OCI-LY3 (cell line): ENCODE measurements at regions not wholly inside any gene's neighbourhood (a gene's known extent, or its start where the extent isn't known, plus 50 kb on each side); places are given as distances from the start of the nearest gene placed in this dataset.
"Not testable (repeated sequence)": the region's sequence is repeated elsewhere in the genome, so short reads cannot be mapped to it uniquely, and the experiment has no call there.

Experiments used
- H2AFZ ChIP-seq: fragments of 200-600, 300-600 bp; shearing (Covaris generic); 2 replicates; pipeline ENCODE4 v1.6.0; 2014; ENCODE audit warnings: antibody characterized with exemption, low read depth, low read length
- H3K27ac ChIP-seq: fragments of 200-600, 300-600 bp; sonication (generic); 2 replicates; pipeline ENCODE4 v1.5.1; 2014; ENCODE audit warnings: mild to moderate bottlenecking, low read length, moderate library complexity, mixed read lengths
- H3K27me3 ChIP-seq: fragments of 200-600, 300-600 bp; sonication (generic); 2 replicates; pipeline ENCODE4 v1.6.1; 2014; ENCODE audit warnings: low read depth, low read length, mixed read lengths
- H3K36me3 ChIP-seq: fragments of 200-600, 300-600 bp; sonication (generic); replicated peaks from 2 replicates; pipeline ENCODE3; 2014; ENCODE audit warnings: low read depth, low read length, mixed read lengths
- H3K4me1 ChIP-seq: fragments of 300-600, 200-600 bp; sonication (generic); 2 replicates; pipeline ENCODE4 v1.6.1; 2014; ENCODE audit warnings: low read length, mixed read lengths
- H3K4me2 ChIP-seq: fragments of 200-600, 300-600 bp; sonication (generic); 2 replicates; pipeline ENCODE4 v1.6.1; 2014; ENCODE audit warnings: low read length, mixed read lengths
- H3K4me3 ChIP-seq: fragments of 300-600, 200-600 bp; sonication (generic); 2 replicates; pipeline ENCODE4 v1.5.1; 2014; ENCODE audit warnings: antibody characterized with exemption, mild to moderate bottlenecking, low read length, moderate library complexity
- H3K79me2 ChIP-seq: fragments of 300-600, 200-600 bp; shearing (Covaris generic); 2 replicates; pipeline ENCODE4 v1.6.1; 2014; ENCODE audit warnings: mild to moderate bottlenecking, low read length, mixed read lengths
- H3K9ac ChIP-seq: fragments of 300-600, 200-600 bp; shearing (Covaris generic); 2 replicates; pipeline ENCODE4 v1.6.0; 2014; ENCODE audit warnings: mild to moderate bottlenecking, low read length, moderate library complexity
- H3K9me3 ChIP-seq: fragments of 200-600, 300-600 bp; shearing (Covaris generic); 2 replicates; pipeline ENCODE4 v1.6.1; 2014; ENCODE audit warnings: low read length, mixed read lengths; ENCODE audit not compliant: insufficient read depth
- H4K20me1 ChIP-seq: fragments of 200-600, 300-600 bp; sonication (generic); 2 replicates; pipeline ENCODE4 v1.6.1; 2016; ENCODE audit warnings: low read length, mixed read lengths; ENCODE audit not compliant: insufficient read depth
- EZH2phosphoT487 ChIP-seq: fragments of 200-600 bp; shearing (Covaris generic); IDR thresholded peaks from 2 replicates; pipeline ENCODE4 v1.6.1; 2018; ENCODE audit warnings: antibody characterized with exemption, mixed run types, low read depth
- TF ChIP-seq, protein P1 (sequence below): fragments of 200-600, 300-600 bp; sonication (generic); IDR thresholded peaks from 2 replicates; pipeline ENCODE4 v1.5.1; 2014; ENCODE audit warnings: antibody characterized with exemption, low read length, low read depth

DNA sequence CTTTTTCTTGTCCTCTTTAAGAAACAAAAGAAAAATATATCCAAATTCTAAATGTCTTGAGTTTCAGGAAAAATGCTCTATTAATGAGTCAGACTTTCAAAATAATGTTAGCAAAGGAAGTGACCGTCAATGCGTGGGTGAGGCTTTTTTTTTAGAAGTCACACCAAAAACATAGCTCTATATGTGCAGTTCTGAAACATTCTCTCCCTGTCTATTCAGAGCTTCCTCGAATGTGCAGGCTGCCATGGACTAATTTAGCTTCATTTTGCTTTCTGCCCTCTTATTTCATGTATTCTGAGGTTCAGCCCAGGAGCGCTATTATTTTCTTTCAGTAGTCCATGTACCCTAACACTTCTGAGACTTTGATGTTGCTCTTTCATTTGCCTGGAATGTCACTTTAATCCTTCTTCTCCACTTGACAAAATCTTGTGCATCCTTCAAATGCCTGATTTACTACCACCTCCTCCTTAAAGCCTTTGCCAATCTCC, 72.5 kb upstream of the RASA1 start:
- no peak for TF ChIP-seq EZH2phosphoT487
- TF ChIP-seq, protein P1, sequence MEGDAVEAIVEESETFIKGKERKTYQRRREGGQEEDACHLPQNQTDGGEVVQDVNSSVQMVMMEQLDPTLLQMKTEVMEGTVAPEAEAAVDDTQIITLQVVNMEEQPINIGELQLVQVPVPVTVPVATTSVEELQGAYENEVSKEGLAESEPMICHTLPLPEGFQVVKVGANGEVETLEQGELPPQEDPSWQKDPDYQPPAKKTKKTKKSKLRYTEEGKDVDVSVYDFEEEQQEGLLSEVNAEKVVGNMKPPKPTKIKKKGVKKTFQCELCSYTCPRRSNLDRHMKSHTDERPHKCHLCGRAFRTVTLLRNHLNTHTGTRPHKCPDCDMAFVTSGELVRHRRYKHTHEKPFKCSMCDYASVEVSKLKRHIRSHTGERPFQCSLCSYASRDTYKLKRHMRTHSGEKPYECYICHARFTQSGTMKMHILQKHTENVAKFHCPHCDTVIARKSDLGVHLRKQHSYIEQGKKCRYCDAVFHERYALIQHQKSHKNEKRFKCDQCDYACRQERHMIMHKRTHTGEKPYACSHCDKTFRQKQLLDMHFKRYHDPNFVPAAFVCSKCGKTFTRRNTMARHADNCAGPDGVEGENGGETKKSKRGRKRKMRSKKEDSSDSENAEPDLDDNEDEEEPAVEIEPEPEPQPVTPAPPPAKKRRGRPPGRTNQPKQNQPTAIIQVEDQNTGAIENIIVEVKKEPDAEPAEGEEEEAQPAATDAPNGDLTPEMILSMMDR: no peak
- Histone ChIP-seq H3K9ac (no peak overlapping the region), H3K4me2 (no peak overlapping the region), H4K20me1 (no peaks in the 10 kb centered on the region), H3K27me3 (no peaks in the 10 kb centered on the region), H3K4me1 (no peaks in the 10 kb centered on the region), H3K4me3 (no peak overlapping the region), H3K27ac (no peak overlapping the region), H3K9me3 (no peaks in the 10 kb centered on the region), H2AFZ (no peak overlapping the region), H3K36me3 (no peaks in the 10 kb centered on the region), H3K79me2 (no peaks in the 10 kb centered on the region)

DNA sequence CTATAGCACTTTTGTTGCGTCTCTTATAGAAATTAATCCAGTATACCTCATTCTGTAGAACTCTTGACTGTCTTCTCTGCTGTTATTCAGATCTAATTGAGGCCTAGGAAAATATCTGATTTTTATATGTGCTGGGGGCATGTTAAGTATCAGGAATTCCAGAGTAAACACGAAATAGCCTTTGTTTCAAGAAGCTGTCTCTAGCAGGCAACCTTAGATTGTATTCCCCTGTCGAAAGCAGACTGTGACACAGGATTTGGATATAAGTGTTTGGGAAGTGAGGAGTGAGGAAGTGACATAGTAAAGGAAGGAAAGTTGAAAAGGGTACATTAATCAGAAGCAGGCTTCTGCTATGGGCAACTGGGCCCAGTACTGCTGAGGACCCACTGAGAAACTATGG, 72.1 kb upstream of the RASA1 start:
- Histone ChIP-seq H3K79me2 (no peaks in the 10 kb centered on the region), H3K9me3 (no peaks in the 10 kb centered on the region), H3K4me1 (no peaks in the 10 kb centered on the region), H2AFZ (no peak overlapping the region), H3K4me3 (no peak overlapping the region), H3K4me2 (no peak overlapping the region), H4K20me1 (no peaks in the 10 kb centered on the region), H3K9ac (no peak overlapping the region), H3K27ac (no peak overlapping the region), H3K27me3 (no peaks in the 10 kb centered on the region), H3K36me3 (no peaks in the 10 kb centered on the region)
- no peak for TF ChIP-seq EZH2phosphoT487
- TF ChIP-seq, protein P1: no peak

DNA sequence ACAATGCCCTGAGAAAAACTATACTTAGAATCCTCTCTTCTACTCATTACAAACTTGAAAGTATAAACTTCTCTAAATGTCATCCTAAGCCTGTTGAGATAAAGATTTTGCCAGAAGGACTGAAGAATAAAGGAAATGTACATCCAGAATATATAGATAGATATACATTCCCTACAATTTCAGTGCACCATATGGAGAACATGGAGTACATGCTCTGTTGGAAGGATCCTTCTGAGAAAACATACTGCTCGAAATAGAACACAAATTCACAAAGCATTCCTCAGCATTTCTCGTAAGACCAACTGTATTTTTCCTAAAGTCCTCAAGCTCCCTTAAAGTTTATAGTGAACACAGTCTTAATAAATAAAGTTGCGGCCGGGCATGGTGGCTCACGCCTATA, 69.7 kb upstream of the RASA1 start:
- H3K27ac ChIP-seq: no peak overlapping the region
- H3K27me3 ChIP-seq: no peaks in the 10 kb centered on the region
- H3K4me2 ChIP-seq: no peak overlapping the region
- H3K36me3 ChIP-seq: no peaks in the 10 kb centered on the region
- H3K4me1 ChIP-seq: no peaks in the 10 kb centered on the region
- H2AFZ ChIP-seq: no peak overlapping the region
- H3K9me3 ChIP-seq: no peaks in the 10 kb centered on the region
- H3K9ac ChIP-seq: no peak overlapping the region
- TF ChIP-seq EZH2phosphoT487: no peak
- TF ChIP-seq, protein P1: no peak
- H3K4me3 ChIP-seq: no peak overlapping the region
- no peaks in the 10 kb centered on the region for H4K20me1 ChIP-seq
- H3K79me2 ChIP-seq: no peaks in the 10 kb centered on the region

DNA sequence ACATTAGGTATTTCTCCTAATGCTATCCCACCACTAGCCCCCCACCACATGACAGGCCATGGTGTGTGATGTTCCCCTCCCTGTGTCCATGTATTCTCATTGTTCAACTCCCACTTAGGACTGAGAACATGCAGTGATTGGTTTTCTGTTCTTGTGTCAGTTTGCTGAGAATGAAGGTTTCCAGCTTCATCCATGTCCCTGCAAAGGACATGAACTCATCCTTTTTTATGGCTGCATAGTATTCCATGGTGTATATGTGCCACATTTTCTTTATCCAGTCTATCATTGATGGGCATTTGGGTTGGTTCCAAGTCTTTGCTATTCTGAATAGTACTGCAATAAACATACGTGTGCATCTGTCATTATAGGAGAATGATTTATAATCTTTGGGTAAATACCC, 68.4 kb upstream of the RASA1 start:
- not testable (repeated sequence) for H3K9ac ChIP-seq, H3K27ac ChIP-seq, H3K27me3 ChIP-seq, H3K4me3 ChIP-seq, H3K79me2 ChIP-seq, H2AFZ ChIP-seq, H3K9me3 ChIP-seq, H4K20me1 ChIP-seq, H3K4me2 ChIP-seq, H3K4me1 ChIP-seq, H3K36me3 ChIP-seq

DNA sequence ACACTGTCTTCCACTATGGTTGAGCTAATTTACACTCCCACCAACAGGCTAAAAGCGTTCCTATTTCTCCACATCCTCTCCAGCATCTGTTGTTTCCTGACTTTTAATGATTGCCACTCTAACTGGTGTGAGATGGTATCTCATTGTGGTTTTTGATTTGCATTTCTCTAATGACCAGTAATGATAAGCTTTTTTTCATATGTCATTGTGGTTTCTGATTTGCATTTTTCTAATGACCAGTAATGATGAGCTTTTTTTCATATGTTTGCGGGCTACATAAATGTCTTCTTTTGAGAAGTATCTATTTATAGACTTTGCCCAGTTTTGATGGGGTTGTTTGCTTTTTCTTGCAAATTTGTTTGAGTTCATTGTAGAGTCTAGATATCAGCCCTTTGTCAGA, 68.0 kb upstream of the RASA1 start:
- not testable (repeated sequence) for H3K9me3 ChIP-seq, H3K4me1 ChIP-seq, H2AFZ ChIP-seq

More for the DNA sequence above, 68.0 kb upstream of the RASA1 start:
- not testable (repeated sequence) for H3K4me2 ChIP-seq, H3K36me3 ChIP-seq, H3K79me2 ChIP-seq, H3K27ac ChIP-seq, H4K20me1 ChIP-seq, H3K4me3 ChIP-seq, H3K9ac ChIP-seq, H3K27me3 ChIP-seq
